NCI-H2227 (cell line): ENCODE measurements at regions not wholly inside any gene's neighbourhood (a gene's known extent, or its start where the extent isn't known, plus 50 kb on each side); places are given as distances from the start of the nearest gene placed in this dataset.

ENCODE experiments used
- DNase-seq: peaks from one replicate; lab custom pipeline; 2025; ENCODE audit not compliant: unreplicated experiment; lab: John Stamatoyannopoulos, UW

GRCh38 chr22:49534386-49534785 lies 293.3 kb downstream of the BRD1 start:
- no peak for DNase-seq

GRCh38 chr22:49533886-49534285 lies 293.8 kb downstream of the BRD1 start:
- no peak for DNase-seq

GRCh38 chr22:49532869-49533802 lies 294.5 kb downstream of the BRD1 start:
- no peak for DNase-seq

GRCh38 chr22:49531368-49531791 lies 296.3 kb downstream of the BRD1 start:
- DNase-seq: no peak

GRCh38 chr22:49530671-49531367 lies 296.9 kb downstream of the BRD1 start:
- no peak for DNase-seq

GRCh38 chr22:49528420-49528720 lies 299.3 kb downstream of the BRD1 start:
- no peak for DNase-seq

- no peak for DNase-seq
Observed at GRCh38 chr22:49527611-49528419, 299.9 kb downstream of the BRD1 start.

GRCh38 chr22:49525801-49526535 lies 301.7 kb downstream of the BRD1 start:
- no peak for DNase-seq

- no peak for DNase-seq
Observed at GRCh38 chr22:49525360-49525759, 302.3 kb downstream of the BRD1 start.

GRCh38 chr22:49524362-49524761 lies 303.3 kb downstream of the BRD1 start:
- DNase-seq: no peak

- no peak for DNase-seq
Observed at GRCh38 chr22:49523374-49524008, 304.2 kb downstream of the BRD1 start.

- no peak for DNase-seq
Observed at GRCh38 chr22:49522582-49523373, 304.9 kb downstream of the BRD1 start.

GRCh38 chr22:49521787-49522224 lies 305.9 kb downstream of the BRD1 start:
- DNase-seq: no peak

GRCh38 chr22:49519117-49519737 lies 308.4 kb downstream of the BRD1 start:
- no peak for DNase-seq

- no peak for DNase-seq
Observed at GRCh38 chr22:49518436-49518970, 309.2 kb downstream of the BRD1 start.

- no peak for DNase-seq
Observed at GRCh38 chr22:49517667-49518185, 309.9 kb downstream of the BRD1 start.

- no peak for DNase-seq
Observed at GRCh38 chr22:49517211-49517610, 310.5 kb downstream of the BRD1 start.

GRCh38 chr22:49515475-49515874 lies 312.2 kb downstream of the BRD1 start:
- no peak for DNase-seq

- no peak for DNase-seq
Observed at GRCh38 chr22:49514641-49515040, 313.0 kb downstream of the BRD1 start.
